ENCODE measurements at regions not wholly inside any gene's neighbourhood (a gene's known extent, or its start where the extent isn't known, plus 50 kb on each side); places are given as distances from the start of the nearest gene placed in this dataset.

DNA sequence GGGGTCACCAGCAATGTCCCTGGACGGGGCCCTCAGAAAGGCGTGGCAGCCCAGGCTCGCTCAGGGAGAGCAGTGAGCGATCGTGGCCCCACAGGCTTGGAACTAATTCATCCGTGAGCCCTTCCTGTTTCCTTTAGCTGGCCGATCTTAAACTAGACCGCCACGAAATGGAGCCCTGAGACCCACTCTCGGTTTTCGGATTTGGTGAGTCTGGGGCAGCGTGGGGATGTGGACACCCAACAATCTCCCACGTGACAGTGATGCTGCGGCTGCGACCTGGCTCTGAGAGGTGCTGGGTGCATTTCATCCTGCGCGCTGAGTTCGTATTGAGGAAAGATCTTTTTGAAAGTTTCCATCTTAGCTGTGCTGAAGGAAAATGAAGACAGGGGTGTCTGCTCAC lies 501.3 kb upstream of the B3GAT1 start:
- TF ChIP-seq, protein P1, sequence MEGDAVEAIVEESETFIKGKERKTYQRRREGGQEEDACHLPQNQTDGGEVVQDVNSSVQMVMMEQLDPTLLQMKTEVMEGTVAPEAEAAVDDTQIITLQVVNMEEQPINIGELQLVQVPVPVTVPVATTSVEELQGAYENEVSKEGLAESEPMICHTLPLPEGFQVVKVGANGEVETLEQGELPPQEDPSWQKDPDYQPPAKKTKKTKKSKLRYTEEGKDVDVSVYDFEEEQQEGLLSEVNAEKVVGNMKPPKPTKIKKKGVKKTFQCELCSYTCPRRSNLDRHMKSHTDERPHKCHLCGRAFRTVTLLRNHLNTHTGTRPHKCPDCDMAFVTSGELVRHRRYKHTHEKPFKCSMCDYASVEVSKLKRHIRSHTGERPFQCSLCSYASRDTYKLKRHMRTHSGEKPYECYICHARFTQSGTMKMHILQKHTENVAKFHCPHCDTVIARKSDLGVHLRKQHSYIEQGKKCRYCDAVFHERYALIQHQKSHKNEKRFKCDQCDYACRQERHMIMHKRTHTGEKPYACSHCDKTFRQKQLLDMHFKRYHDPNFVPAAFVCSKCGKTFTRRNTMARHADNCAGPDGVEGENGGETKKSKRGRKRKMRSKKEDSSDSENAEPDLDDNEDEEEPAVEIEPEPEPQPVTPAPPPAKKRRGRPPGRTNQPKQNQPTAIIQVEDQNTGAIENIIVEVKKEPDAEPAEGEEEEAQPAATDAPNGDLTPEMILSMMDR (IDR thresholded peaks at IDR 0.05; ENCODE audit: insufficient read depth, low read length, missing control alignments) = no peak
- CTCF ChIA-PET = no interaction called here
- H3K4me3 ChIP-seq (ENCODE audit: low read depth, low read length) = no peak overlapping the region
- DNase-seq (ENCODE audit: low read depth, low spot score) = no peak
- POLR2A ChIA-PET = no interaction called here

DNA sequence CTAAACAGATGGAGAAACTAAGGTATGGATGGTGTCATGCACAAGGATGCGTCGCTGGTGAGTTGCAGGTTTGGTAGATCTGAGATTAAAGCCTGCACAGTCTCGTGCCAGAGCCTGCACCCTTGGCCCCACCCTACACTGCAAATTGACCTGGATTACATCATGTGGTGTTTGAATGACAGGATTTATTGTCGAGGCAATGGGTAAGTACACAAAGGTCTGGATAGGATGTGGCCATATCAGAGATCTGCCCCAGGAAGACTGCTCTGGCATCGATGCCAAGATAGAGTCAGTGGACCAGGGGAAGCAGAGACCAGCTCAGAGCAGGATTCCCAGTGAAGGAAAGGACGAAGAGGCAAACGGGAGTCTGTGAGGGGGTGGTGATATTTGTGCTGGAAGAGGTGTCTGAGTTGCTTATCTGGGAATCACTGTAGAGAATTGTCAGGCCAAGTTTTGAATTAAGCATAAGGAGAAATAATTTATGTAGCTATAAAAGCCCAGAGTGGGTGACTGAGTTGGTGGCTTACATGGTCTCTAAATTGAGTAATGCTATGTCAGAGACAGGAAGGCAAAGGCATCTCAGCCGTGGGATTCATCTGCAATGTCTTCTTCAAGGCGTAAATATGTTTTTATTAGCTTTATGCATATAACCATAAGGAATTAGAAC lies 499.6 kb upstream of the B3GAT1 start:
- no peak overlapping the region for H3K4me3 ChIP-seq (ENCODE audit: low read depth, low read length)
- DNase-seq (ENCODE audit: low read depth, low spot score) = no peak
- ChIA-PET CTCF (no interaction called here), POLR2A (no interaction called here)
- TF ChIP-seq, protein P1 (IDR thresholded peaks at IDR 0.05; ENCODE audit: insufficient read depth, low read length, missing control alignments) = no peak

DNA sequence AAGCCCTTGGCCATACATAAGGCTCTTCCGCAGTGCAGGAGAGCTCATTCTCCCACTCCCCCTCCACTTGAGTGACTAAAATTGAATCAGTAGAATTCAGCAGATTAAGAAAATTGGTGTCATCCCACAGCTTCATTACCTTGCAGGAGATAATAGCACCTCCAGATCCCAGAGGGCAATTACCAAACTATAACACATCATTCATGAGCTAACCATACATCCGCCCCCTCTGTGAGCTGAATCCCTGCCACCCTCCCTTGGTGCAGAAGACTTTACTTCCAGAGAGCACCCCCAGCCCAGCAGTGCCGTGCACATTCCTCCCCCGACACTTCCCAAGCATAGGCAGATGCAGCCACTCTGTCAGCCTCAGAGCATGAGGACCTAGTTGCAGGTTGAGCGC lies 496.5 kb upstream of the B3GAT1 start:
- TF ChIP-seq, protein P1 (IDR thresholded peaks at IDR 0.05; ENCODE audit: insufficient read depth, low read length, missing control alignments) = no peak
- ChIA-PET POLR2A (no interaction called here), CTCF (no interaction called here)
- no peak for DNase-seq (ENCODE audit: low read depth, low spot score)
- no peak overlapping the region for H3K4me3 ChIP-seq (ENCODE audit: low read depth, low read length)

DNA sequence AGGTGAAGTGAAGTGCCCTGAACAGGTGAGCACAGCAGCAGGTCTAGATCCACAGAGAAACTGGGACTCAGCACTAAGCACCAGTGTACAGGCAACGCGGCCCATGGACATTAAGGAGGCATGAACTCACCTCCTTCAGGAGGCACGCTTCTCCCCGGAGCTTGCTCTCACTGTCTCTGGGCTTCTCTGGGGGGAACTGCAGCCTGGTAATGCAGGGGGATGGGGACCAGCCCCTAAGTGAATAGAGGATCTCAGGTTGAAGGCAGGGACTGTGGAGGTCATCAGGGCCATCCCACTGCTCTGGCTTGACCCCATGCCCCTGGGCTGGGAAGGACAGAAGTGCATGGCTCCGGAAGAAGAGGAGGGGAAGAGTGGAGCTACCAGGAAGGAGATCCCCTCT lies 495.6 kb upstream of the B3GAT1 start:
- TF ChIP-seq, protein P1 (IDR thresholded peaks at IDR 0.05; ENCODE audit: insufficient read depth, low read length, missing control alignments) = no peak
- ChIA-PET POLR2A (no interaction called here), CTCF (no interaction called here)
- H3K4me3 ChIP-seq (ENCODE audit: low read depth, low read length) = no peak overlapping the region
- DNase-seq (ENCODE audit: low read depth, low spot score) = no peak

DNA sequence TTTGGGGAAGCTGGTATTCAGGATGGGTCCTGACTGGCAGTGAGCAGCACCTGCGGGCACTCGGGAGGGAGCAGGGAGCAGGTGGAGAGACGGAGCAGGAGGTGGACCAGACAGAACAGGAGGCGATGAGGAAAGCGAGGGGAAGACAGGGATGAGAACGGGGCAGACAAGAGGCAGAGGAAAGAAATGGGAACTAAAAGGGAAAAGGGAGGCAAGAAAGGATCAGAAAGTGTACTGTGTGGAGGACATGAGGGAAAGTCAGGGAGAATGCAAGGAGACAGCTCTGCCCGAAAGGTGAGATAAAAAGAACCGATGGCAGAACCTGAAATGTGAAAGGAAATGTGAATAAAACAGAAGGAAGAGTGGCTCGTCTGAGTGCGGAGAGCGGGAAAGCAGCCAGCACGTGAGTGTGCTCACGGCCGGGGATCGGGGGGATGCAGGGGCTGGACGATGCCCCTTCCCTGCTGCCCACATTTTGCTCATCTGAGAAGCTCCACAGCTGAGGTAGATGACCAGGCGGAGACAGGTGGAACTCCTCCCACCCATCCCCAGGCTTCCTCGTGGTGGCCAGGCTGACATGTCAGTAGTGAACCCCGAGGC lies 494.4 kb upstream of the B3GAT1 start:
- H3K4me3 ChIP-seq (ENCODE audit: low read depth, low read length) = no peak overlapping the region
- TF ChIP-seq, protein P1 (IDR thresholded peaks at IDR 0.05; ENCODE audit: insufficient read depth, low read length, missing control alignments) = no peak
- ChIA-PET CTCF (no interaction called here), POLR2A (no interaction called here)
- no peak for DNase-seq (ENCODE audit: low read depth, low spot score)

DNA sequence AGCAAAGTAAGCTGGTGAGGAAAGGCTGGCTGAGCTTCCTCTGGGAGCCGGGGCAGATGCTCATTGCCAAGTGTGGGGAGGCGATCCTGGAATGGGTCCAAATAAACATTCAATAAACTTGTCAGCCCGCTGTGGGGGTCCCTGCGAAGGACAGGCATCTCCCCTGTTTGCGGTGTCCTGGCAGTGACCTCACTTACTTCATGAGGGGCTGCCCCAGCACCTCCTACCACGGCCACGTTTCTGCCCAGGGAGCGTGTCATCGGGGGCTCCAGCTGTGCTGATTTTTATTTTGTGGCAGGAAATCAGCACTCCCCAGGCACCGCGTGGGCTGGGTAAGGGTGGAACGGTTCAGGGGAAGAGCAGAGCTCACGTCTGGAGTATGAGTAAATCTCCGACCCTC lies 493.9 kb upstream of the B3GAT1 start:
- CTCF ChIA-PET = no interaction called here
- no peak overlapping the region for H3K4me3 ChIP-seq (ENCODE audit: low read depth, low read length)
- POLR2A ChIA-PET = no interaction called here
- TF ChIP-seq, protein P1 (IDR thresholded peaks at IDR 0.05; ENCODE audit: insufficient read depth, low read length, missing control alignments) = no peak
- DNase-seq (ENCODE audit: low read depth, low spot score) = no peak

Data from AG04449 (cell line).